GM12873 (cell line): ENCODE measurements at regions not wholly inside any gene's neighbourhood (a gene's known extent, or its start where the extent isn't known, plus 50 kb on each side); places are given as distances from the start of the nearest gene placed in this dataset.

Experiments used
- CTCF ChIP-seq: IDR thresholded peaks from 2 replicates; pipeline ENCODE4 v1.5.1; 2012; ENCODE audit warnings: low read depth, mild to moderate bottlenecking, moderate library complexity, low read length, control low read depth; ENCODE audit not compliant: insufficient read depth; ENCODE audit errors: missing control alignments

GRCh38 chr12:66900616-66901015, 221.7 kb upstream of the GRIP1 start:
- TF ChIP-seq CTCF: no peak

- TF ChIP-seq CTCF: no peak
These were observed 222.5 kb upstream of the GRIP1 start for GRCh38 chr12:66901138-66901932.

GRCh38 chr12:66902020-66902419, 223.1 kb upstream of the GRIP1 start:
- no peak for TF ChIP-seq CTCF

GRCh38 chr12:66903782-66904396, 225.0 kb upstream of the GRIP1 start:
- no peak for TF ChIP-seq CTCF

GRCh38 chr12:66905201-66905600, 226.3 kb upstream of the GRIP1 start:
- TF ChIP-seq CTCF: no peak

GRCh38 chr12:66910366-66910974, 231.6 kb upstream of the GRIP1 start:
- no peak for TF ChIP-seq CTCF

- no peak for TF ChIP-seq CTCF
These were observed 236.5 kb upstream of the GRIP1 start for GRCh38 chr12:66915306-66915904.
